B cell (primary cell): ENCODE measurements at regions not wholly inside any gene's neighbourhood (a gene's known extent, or its start where the extent isn't known, plus 50 kb on each side); places are given as distances from the start of the nearest gene placed in this dataset.

ENCODE experiments used
- ATAC-seq: fragments of 200-7000 bp; cut with Tn5 transposase; one replicate; pipeline ENCODE4 v1.10.0; 2021; ENCODE audit warnings: low read depth, mild to moderate bottlenecking, moderate number of reproducible peaks, moderate library complexity
- CTCF ChIA-PET: fragments of 350-600 bp; sonication (Branson Sonifier 250); formaldehyde crosslinking; loops from one replicate; lab custom pipeline; 2021; ENCODE audit warnings: antibody characterized with exemption, inconsistent platforms; lab: Charles Lee
- POLR2A ChIA-PET: fragments of 350-600 bp; sonication (Branson Sonifier 250); formaldehyde crosslinking; loops from one replicate; lab custom pipeline; 2021; ENCODE audit warnings: antibody characterized with exemption; lab: Charles Lee
- DNase-seq: peaks from one replicate; pipeline ENCODE4 v3.0.0; 2013
- H2AFZ ChIP-seq: 2 replicates; pipeline ENCODE4 v1.6.1; 2012; ENCODE audit warnings: mild to moderate bottlenecking, low read depth, low read length; ENCODE audit not compliant: insufficient read depth, poor library complexity, severe bottlenecking
- H3K27ac ChIP-seq, 2 donors: 1 replicate in 1 of 2; 2 replicates in 1 of 2; pipeline ENCODE4 v1.5.1; 2012 to 2013; ENCODE audit warnings: low read length in 2 of 2, mild to moderate bottlenecking in 2 of 2, moderate library complexity in 1 of 2
- H3K27me3 ChIP-seq, 4 experiments: fragments of 200-600 bp in 1 of 4; sonication (generic) in 1 of 4; replicated peaks in 1 of 4; 1 replicate in 2 of 4; 2 replicates in 2 of 4; pipeline versions ENCODE4 v1.6.1 to v1.7.0; 2013 to 2016; ENCODE audit warnings: low read length in 3 of 4, mild to moderate bottlenecking in 2 of 4, mixed read lengths in 1 of 4, moderate library complexity in 1 of 4; ENCODE audit not compliant: insufficient read depth in 4 of 4, control insufficient read depth in 3 of 4; ENCODE audit errors: control extremely low read depth in 1 of 4
- H3K36me3 ChIP-seq, 2 experiments: replicated peaks in 1 of 2; 1 replicate in 1 of 2; 2 replicates in 1 of 2; pipeline versions ENCODE4 v1.6.1 to v1.7.1; 2013; ENCODE audit warnings: low read length in 1 of 2; ENCODE audit not compliant: insufficient read depth in 2 of 2, control insufficient read depth in 1 of 2; ENCODE audit errors: control extremely low read depth in 1 of 2, extremely low read depth in 1 of 2
- H3K4me1 ChIP-seq, 2 donors: fragments of 200-600 bp in 1 of 2; sonication (generic) in 1 of 2; 1 replicate in 1 of 2; 2 replicates in 1 of 2; pipeline versions ENCODE4 v1.5.1 to v1.6.1; 2013 to 2017; ENCODE audit warnings: low read length in 2 of 2; ENCODE audit not compliant: control insufficient read depth in 2 of 2, insufficient read depth in 2 of 2
- H3K4me2 ChIP-seq: replicated peaks from 2 replicates; pipeline ENCODE3; 2012; ENCODE audit warnings: mild to moderate bottlenecking, low read depth, low read length; ENCODE audit not compliant: poor library complexity, severe bottlenecking
- H3K4me3 ChIP-seq, 5 experiments: fragments of 200-600 bp in 1 of 5; sonication (generic) in 1 of 5; 1 replicate in 3 of 5; 2 replicates in 2 of 5; pipeline versions ENCODE4 v1.5.1 to v1.7.0; 2011 to 2016; ENCODE audit warnings: low read length in 4 of 5, mild to moderate bottlenecking in 4 of 5, low read depth in 2 of 5, control low read depth in 1 of 5, moderate library complexity in 1 of 5; ENCODE audit not compliant: insufficient read depth in 1 of 5; ENCODE audit errors: control extremely low read depth in 1 of 5, extremely low read depth in 1 of 5
- H3K79me2 ChIP-seq: fragments of 200-600 bp; sonication (generic); one replicate; pipeline ENCODE4 v1.6.0; 2016; ENCODE audit warnings: low read length; ENCODE audit not compliant: control insufficient read depth, insufficient read depth
- H3K9ac ChIP-seq: fragments of 200-600 bp; sonication (generic); 2 replicates; pipeline ENCODE4 v1.6.1; 2017; ENCODE audit warnings: mild to moderate bottlenecking, low read length, moderate library complexity
- H3K9me3 ChIP-seq, 3 donors: one replicate each; pipeline versions ENCODE4 v1.6.1 to v1.7.1; 2013; ENCODE audit warnings: low read length in 2 of 3; ENCODE audit not compliant: control insufficient read depth in 2 of 3, insufficient read depth in 1 of 3; ENCODE audit errors: control extremely low read depth in 1 of 3
- H4K20me1 ChIP-seq: 2 replicates; pipeline ENCODE4 v1.6.0; 2012; ENCODE audit warnings: mild to moderate bottlenecking, low read length; ENCODE audit not compliant: insufficient read depth, control insufficient read depth, poor library complexity, severe bottlenecking
- H3K27ac Mint-ChIP-seq: one replicate; pipeline ENCODE4 v1.8.0; 2021; ENCODE audit warnings: mixed read lengths
- H3K27me3 Mint-ChIP-seq: one replicate; pipeline ENCODE4 v1.8.0; 2021; ENCODE audit warnings: mixed read lengths
- H3K4me1 Mint-ChIP-seq: one replicate; pipeline ENCODE4 v1.8.0; 2021; ENCODE audit warnings: mixed read lengths
- H3K4me3 Mint-ChIP-seq: one replicate; pipeline ENCODE4 v1.8.0; 2021; ENCODE audit warnings: mixed read lengths
- H3K9me3 Mint-ChIP-seq: one replicate; pipeline ENCODE4 v1.8.0; 2022; ENCODE audit warnings: mixed read lengths; ENCODE audit not compliant: insufficient read depth
- CTCF ChIP-seq: fragments of 200-600 bp; IDR thresholded peaks from one replicate; pipeline ENCODE4 v1.8.0; 2022; ENCODE audit warnings: antibody characterized with exemption, mild to moderate bottlenecking
- EZH2 ChIP-seq: IDR thresholded peaks from 2 replicates; pipeline ENCODE4 v1.6.1; 2012; ENCODE audit warnings: borderline replicate concordance, low read depth, mild to moderate bottlenecking, moderate library complexity, low read length; ENCODE audit not compliant: insufficient read depth, poor library complexity, severe bottlenecking
- WGBS: methylation state at CpG from one replicate; pipeline ENCODE4 v1.1.5; 2013; ENCODE audit warnings: missing lambda C conversion rate; ENCODE audit not compliant: insufficient coverage; 5-methylcytosine and 5-hydroxymethylcytosine counted together
- intact Hi-C: fragments of 100-400 bp; cut with micrococcal nuclease; formaldehyde crosslinking; loops from one replicate; pipeline ENCODE4 v1.10.0; 2022

- Histone ChIP-seq H3K9me3 (no peaks in the 10 kb centered on the region), H3K4me2 (no peak overlapping the region), H3K27me3 (peaks cover 0 to 2% (median 0%) of the 10 kb centered on the region in 4 experiments), H3K4me1 (no peaks in the 10 kb centered on the region), H3K4me3 (no peak overlapping the region), H3K79me2 (no peaks in the 10 kb centered on the region), H3K36me3 (no peaks in the 10 kb centered on the region), H2AFZ (no peak overlapping the region), H3K27ac (no peak overlapping the region), H4K20me1 (no peaks in the 10 kb centered on the region), H3K9ac (no peak overlapping the region)
- ChIA-PET POLR2A (no interaction called here), CTCF (no interaction called here)
- DNase-seq: no peak
- 89% methylated on average over 1 of the region's 2 CpGs for WGBS
- Mint-ChIP-seq H3K4me1 (no peaks in the 10 kb centered on the region), H3K9me3 (no peaks in the 10 kb centered on the region), H3K27me3 (no peaks in the 10 kb centered on the region), H3K4me3 (no peak overlapping the region), H3K27ac (no peak overlapping the region)
- TF ChIP-seq CTCF (no peak), EZH2 (no peak)
- intact Hi-C loops: no loop called here
- no peak for ATAC-seq
These were observed 164.5 kb downstream of the TDRD15 start for GRCh38 chr2:21288299-21288698.

GRCh38 chr2:21288739-21289520 lies 165.2 kb downstream of the TDRD15 start:
- no peaks in the 10 kb centered on the region for H3K27me3 Mint-ChIP-seq
- Histone ChIP-seq H3K9me3 (no peaks in the 10 kb centered on the region), H3K79me2 (no peaks in the 10 kb centered on the region), H3K4me2 (no peak overlapping the region), H3K36me3 (no peaks in the 10 kb centered on the region), H3K4me1 (no peaks in the 10 kb centered on the region), H3K4me3 (no peak overlapping the region), H3K27me3 (no peaks in the 10 kb centered on the region), H3K9ac (no peak overlapping the region), H3K27ac (no peak overlapping the region), H4K20me1 (no peaks in the 10 kb centered on the region), H2AFZ (no peak overlapping the region)
- H3K4me1 Mint-ChIP-seq: no peaks in the 10 kb centered on the region
- no peak overlapping the region for H3K27ac Mint-ChIP-seq
- intact Hi-C loops: no loop called here
- ChIA-PET POLR2A (no interaction called here), CTCF (no interaction called here)
- H3K9me3 Mint-ChIP-seq: no peaks in the 10 kb centered on the region
- WGBS: 97% methylated on average over 4 of the region's 8 CpGs
- ATAC-seq (no peak), DNase-seq (no peak)
- no peak overlapping the region for H3K4me3 Mint-ChIP-seq
- TF ChIP-seq EZH2 (no peak), CTCF (no peak)
